NB4 (cell line): ENCODE measurements at regions not wholly inside any gene's neighbourhood (a gene's known extent, or its start where the extent isn't known, plus 50 kb on each side); places are given as distances from the start of the nearest gene placed in this dataset.

ENCODE experiments used
- DNase-seq: peaks from one replicate; pipeline ENCODE4 v3.0.0; 2010; ENCODE audit warnings: low read depth
- H3K4me3 ChIP-seq: one replicate; pipeline ENCODE4 v1.5.1; 2011; ENCODE audit warnings: mild to moderate bottlenecking, low read depth, low read length, moderate library complexity
- CTCF ChIP-seq: IDR thresholded peaks from one replicate; pipeline ENCODE4 v1.5.1; 2012; ENCODE audit warnings: low read depth, low read length
- MAX ChIP-seq: IDR thresholded peaks from 2 replicates; pipeline ENCODE4 v1.6.1; 2011; ENCODE audit warnings: low read depth, low read length
- MYC ChIP-seq: IDR thresholded peaks from 2 replicates; pipeline ENCODE4 v1.6.1; 2011; ENCODE audit warnings: low read depth, low read length
- POLR2A ChIP-seq: IDR thresholded peaks from 2 replicates; pipeline ENCODE4 v1.6.1; 2011; ENCODE audit warnings: mild to moderate bottlenecking; ENCODE audit not compliant: insufficient read length; ENCODE audit errors: extremely low read depth

GRCh38 chr9:16314476-16314875, 556.0 kb downstream of the BNC2 start:
- no peak overlapping the region for H3K4me3 ChIP-seq
- DNase-seq: no peak
- no peak for TF ChIP-seq MAX
- TF ChIP-seq CTCF: no peak
- TF ChIP-seq MYC: no peak
- no peak for TF ChIP-seq POLR2A

- TF ChIP-seq MYC (no peak), MAX (no peak), POLR2A (no peak), CTCF (no peak)
- DNase-seq: no peak
- no peak overlapping the region for H3K4me3 ChIP-seq
Observed at GRCh38 chr9:16315720-16316119, 554.8 kb downstream of the BNC2 start.

GRCh38 chr9:16316456-16316855, 554.0 kb downstream of the BNC2 start:
- no peak for TF ChIP-seq CTCF
- no peak for TF ChIP-seq MAX
- no peak for TF ChIP-seq MYC
- no peak for TF ChIP-seq POLR2A
- no peak for DNase-seq
- no peak overlapping the region for H3K4me3 ChIP-seq

GRCh38 chr9:16316911-16317817, 553.3 kb downstream of the BNC2 start:
- TF ChIP-seq CTCF: no peak
- TF ChIP-seq POLR2A: no peak
- TF ChIP-seq MAX: no peak
- no peak for TF ChIP-seq MYC
- H3K4me3 ChIP-seq: no peak overlapping the region
- DNase-seq: no peak

GRCh38 chr9:16318516-16319060, 551.9 kb downstream of the BNC2 start:
- no peak overlapping the region for H3K4me3 ChIP-seq
- TF ChIP-seq MYC: no peak
- no peak for TF ChIP-seq CTCF
- TF ChIP-seq POLR2A: no peak
- TF ChIP-seq MAX: no peak
- no peak for DNase-seq
